ENCODE measurements at regions not wholly inside any gene's neighbourhood (a gene's known extent, or its start where the extent isn't known, plus 50 kb on each side); places are given as distances from the start of the nearest gene placed in this dataset.

DNA sequence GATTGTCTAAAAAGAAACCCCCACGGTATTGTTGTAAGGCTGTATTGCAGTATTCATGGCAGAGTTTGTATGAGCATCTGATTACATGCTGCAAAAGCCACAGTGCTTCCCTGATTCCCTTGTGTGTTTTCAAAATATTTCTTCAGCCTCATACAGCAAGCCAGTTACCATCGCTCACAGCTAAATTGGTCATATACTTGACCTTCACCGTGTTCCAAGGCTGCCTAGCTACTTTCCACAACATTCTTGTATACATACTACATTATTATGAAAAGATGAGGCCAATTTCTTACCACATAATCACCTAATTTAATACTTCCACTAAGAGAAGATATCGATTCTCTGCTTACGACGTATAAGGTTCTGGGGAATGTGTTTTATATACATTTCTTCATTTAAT, 576.3 kb upstream of the CNTNAP5 start:
- Histone ChIP-seq H3K4me2 (ENCODE audit: low read depth, low read length) (no peak overlapping the region), H3K9ac (ENCODE audit: low read length) (no peak overlapping the region), H3K4me1 (ENCODE audit: low read length) (no peaks in the 10 kb centered on the region), H3K9me2 (replicated peaks; ENCODE audit: insufficient read depth, low read length) (no peaks in the 10 kb centered on the region), H3K27me3 (replicated peaks; ENCODE audit: insufficient read depth, low read length) (no peaks in the 10 kb centered on the region), H3K9me3 (replicated peaks; ENCODE audit: insufficient read depth, low read length) (no peaks in the 10 kb centered on the region), H3K27ac (ENCODE audit: low read length) (no peak overlapping the region), H3K4me3 (ENCODE audit: low read length) (no peak overlapping the region), H3K36me3 (replicated peaks; ENCODE audit: insufficient read depth, low read length) (no peaks in the 10 kb centered on the region), H2AFZ (ENCODE audit: low read length) (no peak overlapping the region), H4K20me1 (ENCODE audit: insufficient read depth, low read length) (no peaks in the 10 kb centered on the region), H3F3A (ENCODE audit: insufficient read depth, low read length) (no peaks in the 10 kb centered on the region), H3K79me2 (ENCODE audit: low read length) (no peaks in the 10 kb centered on the region)
- DNase-seq, result no peak
- TF ChIP-seq EZH2phosphoT487 (IDR thresholded peaks at IDR 0.05; ENCODE audit: low read length), result no peak
- TF ChIP-seq EZH2 (optimal IDR thresholded peaks at IDR 0.05; ENCODE audit: low read depth, low read length), result no peak
- TF ChIP-seq, protein P1, sequence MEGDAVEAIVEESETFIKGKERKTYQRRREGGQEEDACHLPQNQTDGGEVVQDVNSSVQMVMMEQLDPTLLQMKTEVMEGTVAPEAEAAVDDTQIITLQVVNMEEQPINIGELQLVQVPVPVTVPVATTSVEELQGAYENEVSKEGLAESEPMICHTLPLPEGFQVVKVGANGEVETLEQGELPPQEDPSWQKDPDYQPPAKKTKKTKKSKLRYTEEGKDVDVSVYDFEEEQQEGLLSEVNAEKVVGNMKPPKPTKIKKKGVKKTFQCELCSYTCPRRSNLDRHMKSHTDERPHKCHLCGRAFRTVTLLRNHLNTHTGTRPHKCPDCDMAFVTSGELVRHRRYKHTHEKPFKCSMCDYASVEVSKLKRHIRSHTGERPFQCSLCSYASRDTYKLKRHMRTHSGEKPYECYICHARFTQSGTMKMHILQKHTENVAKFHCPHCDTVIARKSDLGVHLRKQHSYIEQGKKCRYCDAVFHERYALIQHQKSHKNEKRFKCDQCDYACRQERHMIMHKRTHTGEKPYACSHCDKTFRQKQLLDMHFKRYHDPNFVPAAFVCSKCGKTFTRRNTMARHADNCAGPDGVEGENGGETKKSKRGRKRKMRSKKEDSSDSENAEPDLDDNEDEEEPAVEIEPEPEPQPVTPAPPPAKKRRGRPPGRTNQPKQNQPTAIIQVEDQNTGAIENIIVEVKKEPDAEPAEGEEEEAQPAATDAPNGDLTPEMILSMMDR (IDR thresholded peaks at IDR 0.05; ENCODE audit: low read length), result no peak

DNA sequence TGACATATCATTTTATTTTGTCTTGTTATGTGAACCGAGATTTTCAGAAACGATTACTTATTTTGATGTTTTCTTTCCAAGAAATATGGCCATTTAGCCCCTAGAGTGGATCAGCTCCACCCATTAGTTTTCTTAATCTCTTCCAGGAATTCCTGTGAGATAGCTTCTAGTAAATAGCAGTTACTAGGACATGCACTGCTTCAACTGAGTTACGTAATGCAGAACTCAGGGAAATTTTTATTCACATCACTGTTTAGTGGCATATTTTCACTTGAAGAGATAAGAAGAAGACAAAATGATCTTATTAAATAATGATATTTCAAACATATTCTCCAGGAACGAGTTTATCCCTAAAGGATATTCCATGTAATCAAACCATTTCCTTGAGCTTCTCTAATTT, 573.5 kb upstream of the CNTNAP5 start:
- H2AFZ ChIP-seq (ENCODE audit: low read length), result no peak overlapping the region
- no peaks in the 10 kb centered on the region for H3K4me1 ChIP-seq (ENCODE audit: low read length)
- H3K9ac ChIP-seq (ENCODE audit: low read length), result no peak overlapping the region
- no peaks in the 10 kb centered on the region for H3K79me2 ChIP-seq (ENCODE audit: low read length)
- no peaks in the 10 kb centered on the region for H3K9me2 ChIP-seq (replicated peaks; ENCODE audit: insufficient read depth, low read length)
- H4K20me1 ChIP-seq (ENCODE audit: insufficient read depth, low read length), result no peaks in the 10 kb centered on the region
- TF ChIP-seq EZH2 (optimal IDR thresholded peaks at IDR 0.05; ENCODE audit: low read depth, low read length) (no peak), EZH2phosphoT487 (IDR thresholded peaks at IDR 0.05; ENCODE audit: low read length) (no peak)
- TF ChIP-seq, protein P1 (IDR thresholded peaks at IDR 0.05; ENCODE audit: low read length), result no peak
- H3K27me3 ChIP-seq (replicated peaks; ENCODE audit: insufficient read depth, low read length), result no peaks in the 10 kb centered on the region
- H3K36me3 ChIP-seq (replicated peaks; ENCODE audit: insufficient read depth, low read length), result no peaks in the 10 kb centered on the region
- no peak overlapping the region for H3K4me3 ChIP-seq (ENCODE audit: low read length)
- no peaks in the 10 kb centered on the region for H3K9me3 ChIP-seq (replicated peaks; ENCODE audit: insufficient read depth, low read length)
- no peak overlapping the region for H3K4me2 ChIP-seq (ENCODE audit: low read depth, low read length)
- H3F3A ChIP-seq (ENCODE audit: insufficient read depth, low read length), result no peaks in the 10 kb centered on the region
- H3K27ac ChIP-seq (ENCODE audit: low read length), result no peak overlapping the region
- DNase-seq, result no peak

DNA sequence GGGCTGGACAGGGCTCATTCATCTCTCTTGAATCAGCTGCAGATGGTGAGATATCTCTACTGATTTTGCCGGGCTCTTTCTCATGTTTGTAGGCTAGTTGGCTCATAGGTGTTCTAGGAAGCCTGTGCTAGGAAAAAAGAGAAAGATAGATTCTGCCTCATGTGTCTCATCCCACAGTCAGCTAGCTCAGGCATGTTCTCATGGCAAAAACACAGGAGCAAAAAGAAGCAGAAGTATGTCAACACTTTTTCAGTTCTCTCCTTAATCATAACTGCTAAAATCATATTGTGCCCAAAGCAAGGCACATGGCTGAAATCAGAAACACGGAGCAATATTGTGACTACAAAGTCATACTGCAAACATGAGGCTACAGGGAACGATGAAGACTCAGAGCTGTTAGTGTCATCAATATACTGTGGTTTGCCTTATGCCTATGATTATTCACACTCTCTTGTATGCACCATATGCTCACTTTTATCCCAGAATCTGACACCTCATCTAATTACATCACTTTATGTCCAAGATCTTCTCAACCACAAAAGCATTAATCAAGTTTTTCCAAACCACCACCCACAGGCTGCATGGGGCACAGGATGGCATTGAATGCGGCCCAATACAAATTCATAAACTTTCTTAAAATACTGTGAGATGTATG, 571.9 kb upstream of the CNTNAP5 start:
- no peaks in the 10 kb centered on the region for H3K36me3 ChIP-seq (replicated peaks; ENCODE audit: insufficient read depth, low read length)
- TF ChIP-seq EZH2 (optimal IDR thresholded peaks at IDR 0.05; ENCODE audit: low read depth, low read length) (no peak), EZH2phosphoT487 (IDR thresholded peaks at IDR 0.05; ENCODE audit: low read length) (no peak)
- TF ChIP-seq, protein P1 (IDR thresholded peaks at IDR 0.05; ENCODE audit: low read length), result no peak
- H3F3A ChIP-seq (ENCODE audit: insufficient read depth, low read length), result no peaks in the 10 kb centered on the region
- no peak overlapping the region for H3K27ac ChIP-seq (ENCODE audit: low read length)
- H3K79me2 ChIP-seq (ENCODE audit: low read length), result no peaks in the 10 kb centered on the region
- H3K4me3 ChIP-seq (ENCODE audit: low read length), result no peak overlapping the region
- no peaks in the 10 kb centered on the region for H3K9me2 ChIP-seq (replicated peaks; ENCODE audit: insufficient read depth, low read length)
- DNase-seq, result no peak
- H4K20me1 ChIP-seq (ENCODE audit: insufficient read depth, low read length), result no peaks in the 10 kb centered on the region
- no peak overlapping the region for H3K4me2 ChIP-seq (ENCODE audit: low read depth, low read length)
- H3K27me3 ChIP-seq (replicated peaks; ENCODE audit: insufficient read depth, low read length), result no peaks in the 10 kb centered on the region
- H3K9ac ChIP-seq (ENCODE audit: low read length), result no peak overlapping the region
- H2AFZ ChIP-seq (ENCODE audit: low read length), result no peak overlapping the region
- H3K4me1 ChIP-seq (ENCODE audit: low read length), result no peaks in the 10 kb centered on the region
- H3K9me3 ChIP-seq (replicated peaks; ENCODE audit: insufficient read depth, low read length), result no peaks in the 10 kb centered on the region
